OCI-LY1 (cell line): ENCODE measurements at regions not wholly inside any gene's neighbourhood (a gene's known extent, or its start where the extent isn't known, plus 50 kb on each side); places are given as distances from the start of the nearest gene placed in this dataset.

ENCODE experiments used
- H2AFZ ChIP-seq: fragments of 200-600 bp; sonication (generic), shearing (Covaris generic); 2 replicates; pipeline ENCODE4 v1.6.0; 2014; ENCODE audit warnings: antibody characterized with exemption, mild to moderate bottlenecking, low read length
- H3F3A ChIP-seq: fragments of 200-600 bp; sonication (generic), shearing (Covaris generic); 2 replicates; pipeline ENCODE4 v1.6.0; 2014; ENCODE audit warnings: mild to moderate bottlenecking, antibody characterized with exemption, low read length, moderate library complexity; ENCODE audit not compliant: insufficient read depth
- H3K27ac ChIP-seq: fragments of 200-600 bp; sonication (generic); 2 replicates; pipeline ENCODE4 v1.5.1; 2014; ENCODE audit warnings: low read length, mixed run types, mild to moderate bottlenecking, low read depth; ENCODE audit not compliant: poor library complexity, severe bottlenecking
- H3K27me3 ChIP-seq: fragments of 200-600 bp; sonication (generic); 2 replicates; pipeline ENCODE4 v1.6.0; 2014; ENCODE audit warnings: antibody characterized with exemption, mild to moderate bottlenecking, low read length, moderate library complexity; ENCODE audit not compliant: insufficient read depth
- H3K36me3 ChIP-seq: fragments of 200-600 bp; sonication (generic); 2 replicates; pipeline ENCODE4 v1.6.1; 2014; ENCODE audit warnings: mild to moderate bottlenecking, antibody characterized with exemption, low read length, moderate library complexity, mixed read lengths; ENCODE audit not compliant: insufficient read depth
- H3K4me1 ChIP-seq: fragments of 200-600 bp; sonication (generic); 2 replicates; pipeline ENCODE4 v1.5.1; 2014; ENCODE audit warnings: mild to moderate bottlenecking, low read length, moderate library complexity; ENCODE audit not compliant: insufficient read depth, severe bottlenecking
- H3K4me2 ChIP-seq: fragments of 200-600 bp; sonication (generic), shearing (Covaris generic); 2 replicates; pipeline ENCODE4 v1.6.1; 2014; ENCODE audit warnings: low read length
- H3K4me3 ChIP-seq: fragments of 200-600 bp; sonication (generic); 2 replicates; pipeline ENCODE4 v1.5.1; 2014; ENCODE audit warnings: low read length, low read depth, mild to moderate bottlenecking, mixed read lengths; ENCODE audit not compliant: poor library complexity, severe bottlenecking
- H3K79me2 ChIP-seq: fragments of 200-600 bp; shearing (Covaris generic); 2 replicates; pipeline ENCODE4 v1.6.1; 2016; ENCODE audit warnings: mixed run types, low read length, mixed read lengths; ENCODE audit not compliant: insufficient read depth
- H3K9ac ChIP-seq: fragments of 200-600 bp; sonication (generic), shearing (Covaris generic); 2 replicates; pipeline ENCODE4 v1.6.1; 2014; ENCODE audit warnings: mild to moderate bottlenecking, low read length, mixed read lengths
- H3K9me2 ChIP-seq: fragments of 200-600 bp; sonication (generic), shearing (Covaris generic); 2 replicates; pipeline ENCODE4 v1.6.1; 2014; ENCODE audit warnings: low read depth, mild to moderate bottlenecking, low read length, mixed read lengths
- H3K9me3 ChIP-seq: fragments of 200-600 bp; shearing (Covaris generic); 2 replicates; pipeline ENCODE4 v1.6.1; 2014; ENCODE audit warnings: low read length, mixed read lengths
- H4K20me1 ChIP-seq: fragments of 200-600 bp; sonication (generic), shearing (Covaris generic); 2 replicates; pipeline ENCODE4 v1.6.0; 2016; ENCODE audit warnings: mild to moderate bottlenecking, low read length; ENCODE audit not compliant: insufficient read depth
- CTCF ChIP-seq: fragments of 200-600 bp; sonication (generic), shearing (Covaris generic); IDR thresholded peaks from 2 replicates; pipeline ENCODE4 v1.5.1; 2017; ENCODE audit warnings: mild to moderate bottlenecking, antibody characterized with exemption, low read length, moderate library complexity, mixed read lengths
- EZH2 ChIP-seq: fragments of 200-600 bp; sonication (generic), shearing (Covaris generic); IDR thresholded peaks from 2 replicates; pipeline ENCODE4 v1.8.0; 2017; ENCODE audit warnings: borderline replicate concordance, mixed run types, mild to moderate bottlenecking, antibody characterized with exemption, low read length, moderate library complexity, mixed read lengths

GRCh38 chr15:93232845-93233244, 143.8 kb upstream of the RGMA start:
- no peak overlapping the region for H3K4me2 ChIP-seq
- H3K4me3 ChIP-seq = no peak overlapping the region
- H3K36me3 ChIP-seq = no peaks in the 10 kb centered on the region
- H3K9me3 ChIP-seq = no peaks in the 10 kb centered on the region
- H3K4me1 ChIP-seq = no peaks in the 10 kb centered on the region
- no peak overlapping the region for H3K27ac ChIP-seq
- no peak overlapping the region for H3K9ac ChIP-seq
- H2AFZ ChIP-seq = no peak overlapping the region
- no peaks in the 10 kb centered on the region for H3K27me3 ChIP-seq
- no peaks in the 10 kb centered on the region for H3F3A ChIP-seq
- no peaks in the 10 kb centered on the region for H3K79me2 ChIP-seq
- TF ChIP-seq EZH2 = no peak
- no peak for TF ChIP-seq CTCF
- H3K9me2 ChIP-seq = no peaks in the 10 kb centered on the region
- no peaks in the 10 kb centered on the region for H4K20me1 ChIP-seq

- Histone ChIP-seq H3K27me3 (no peaks in the 10 kb centered on the region), H3K9ac (no peak overlapping the region), H3K4me1 (no peaks in the 10 kb centered on the region), H3F3A (no peaks in the 10 kb centered on the region), H3K27ac (no peak overlapping the region), H3K9me3 (no peaks in the 10 kb centered on the region), H3K9me2 (no peaks in the 10 kb centered on the region), H3K4me2 (no peak overlapping the region), H3K79me2 (no peaks in the 10 kb centered on the region), H3K36me3 (no peaks in the 10 kb centered on the region), H3K4me3 (no peak overlapping the region), H4K20me1 (no peaks in the 10 kb centered on the region), H2AFZ (no peak overlapping the region)
- TF ChIP-seq CTCF (no peak), EZH2 (no peak)
These were observed 143.0 kb upstream of the RGMA start for GRCh38 chr15:93231994-93232393.

GRCh38 chr15:93231261-93231925, 142.4 kb upstream of the RGMA start:
- Histone ChIP-seq H4K20me1 (no peaks in the 10 kb centered on the region), H3K36me3 (no peaks in the 10 kb centered on the region), H3K4me3 (no peak overlapping the region), H3K4me2 (no peak overlapping the region), H3K79me2 (no peaks in the 10 kb centered on the region), H2AFZ (no peak overlapping the region), H3F3A (no peaks in the 10 kb centered on the region), H3K27ac (no peak overlapping the region), H3K9me3 (no peaks in the 10 kb centered on the region), H3K9ac (no peak overlapping the region), H3K9me2 (no peaks in the 10 kb centered on the region), H3K4me1 (no peaks in the 10 kb centered on the region), H3K27me3 (no peaks in the 10 kb centered on the region)
- TF ChIP-seq CTCF (no peak), EZH2 (no peak)
